ENCODE measurements at regions not wholly inside any gene's neighbourhood (a gene's known extent, or its start where the extent isn't known, plus 50 kb on each side); places are given as distances from the start of the nearest gene placed in this dataset.
"Not testable (repeated sequence)": the region's sequence is repeated elsewhere in the genome, so short reads cannot be mapped to it uniquely, and the experiment has no call there.

- DNase-seq: not testable (repeated sequence)
These were observed 386.1 kb upstream of the PROX1 start for GRCh38 chr1:213601705-213602104.

- DNase-seq: no peak
These were observed 384.8 kb upstream of the PROX1 start for GRCh38 chr1:213602796-213603486.

- DNase-seq: no peak
These were observed 383.3 kb upstream of the PROX1 start for GRCh38 chr1:213604477-213604876.

- DNase-seq: no peak
These were observed 382.0 kb upstream of the PROX1 start for GRCh38 chr1:213605732-213606131.

- DNase-seq: no peak
These were observed 381.4 kb upstream of the PROX1 start for GRCh38 chr1:213606252-213606820.

GRCh38 chr1:213613549-213613948 is 374.2 kb upstream of the PROX1 start:
- DNase-seq: no peak

- no peak for DNase-seq
These were observed 372.4 kb upstream of the PROX1 start for GRCh38 chr1:213615226-213615916.

GRCh38 chr1:213617133-213617532 is 370.6 kb upstream of the PROX1 start:
- DNase-seq: no peak

- DNase-seq: no peak
These were observed 369.7 kb upstream of the PROX1 start for GRCh38 chr1:213618094-213618493.

- no peak for DNase-seq
These were observed 368.7 kb upstream of the PROX1 start for GRCh38 chr1:213619026-213619425.

GRCh38 chr1:213621077-213621476 is 366.7 kb upstream of the PROX1 start:
- no peak for DNase-seq

- DNase-seq: no peak
These were observed 365.3 kb upstream of the PROX1 start for GRCh38 chr1:213622365-213623063.

- DNase-seq: no peak
These were observed 364.6 kb upstream of the PROX1 start for GRCh38 chr1:213623064-213623581.

- no peak for DNase-seq
These were observed 363.9 kb upstream of the PROX1 start for GRCh38 chr1:213623862-213624261.

- not testable (repeated sequence) for DNase-seq
These were observed 351.0 kb upstream of the PROX1 start for GRCh38 chr1:213636778-213637177.

- no peak for DNase-seq
These were observed 346.5 kb upstream of the PROX1 start for GRCh38 chr1:213641312-213641711.

GRCh38 chr1:213643360-213643759 is 344.4 kb upstream of the PROX1 start:
- DNase-seq: no peak

- DNase-seq: no peak
These were observed 339.7 kb upstream of the PROX1 start for GRCh38 chr1:213647864-213648650.

- peak; percentile 94 for DNase-seq
These were observed 338.4 kb upstream of the PROX1 start for GRCh38 chr1:213649373-213649772.

- DNase-seq: no peak
These were observed 337.2 kb upstream of the PROX1 start for GRCh38 chr1:213650603-213651002.

- DNase-seq: peak; percentile 25
These were observed 336.7 kb upstream of the PROX1 start for GRCh38 chr1:213651077-213651476.

- no peak for DNase-seq
These were observed 335.7 kb upstream of the PROX1 start for GRCh38 chr1:213652109-213652508.

- no peak for DNase-seq
These were observed 331.7 kb upstream of the PROX1 start for GRCh38 chr1:213656039-213656438.

Data from DMS153 (cell line).